ENCODE measurements at regions not wholly inside any gene's neighbourhood (a gene's known extent, or its start where the extent isn't known, plus 50 kb on each side); places are given as distances from the start of the nearest gene placed in this dataset.

- TF ChIP-seq CEBPB (IDR thresholded peaks at IDR 0.05; ENCODE audit: low read depth): no peak
- TF ChIP-seq POLR2A (IDR thresholded peaks at IDR 0.05; ENCODE audit: borderline replicate concordance, extremely low read depth, insufficient read depth, insufficient read length): no peak
- no peak for TF ChIP-seq ELF1 (IDR thresholded peaks at IDR 0.05; ENCODE audit: borderline replicate concordance, low read depth)
- no peak for TF ChIP-seq JUND (IDR thresholded peaks at IDR 0.05)
- no peak for TF ChIP-seq TCF7L2 (IDR thresholded peaks at IDR 0.05; ENCODE audit: borderline replicate concordance, extremely low read depth, insufficient read depth, insufficient read length)
- TF ChIP-seq ATF3 (IDR thresholded peaks at IDR 0.05): no peak
- no peak for TF ChIP-seq EZH2 (IDR thresholded peaks at IDR 0.05)
- no peak for TF ChIP-seq SP1 (IDR thresholded peaks at IDR 0.05; ENCODE audit: low read depth)
- no peak for TF ChIP-seq YY1 (IDR thresholded peaks at IDR 0.05; ENCODE audit: extremely low read depth, insufficient replicate concordance, low read depth, low read length)
- no peak for TF ChIP-seq SIN3A (IDR thresholded peaks at IDR 0.05; ENCODE audit: low read depth)
Measured at GRCh38 chr1:193614275-193614674, 427.9 kb upstream of the B3GALT2 start (continued).

DNA sequence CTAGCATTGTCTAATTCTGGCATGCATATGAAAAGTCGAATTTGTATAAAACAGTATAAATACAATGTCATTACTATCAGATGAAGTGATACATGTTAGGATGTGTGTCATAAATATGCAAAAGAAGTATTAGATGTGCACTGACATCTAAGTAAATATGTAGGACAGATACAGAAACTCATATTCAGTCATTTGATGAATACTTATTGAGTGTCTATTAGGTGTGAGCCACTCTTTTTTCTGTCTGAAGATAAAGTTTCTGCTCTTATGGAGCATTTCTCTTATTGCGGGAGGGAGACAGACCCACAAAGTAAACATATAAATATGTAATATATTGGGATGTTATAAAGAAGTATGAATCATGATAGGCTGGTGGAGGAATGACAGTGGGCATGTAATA, 426.6 kb upstream of the B3GALT2 start:
- ChIA-PET CTCF (no interaction called here), RAD21 (ENCODE audit: low non-redundant PET in 1 of 2, low total read pairs in 2 of 2, uncharacterized antibody in 2 of 2, unreplicated experiment in 2 of 2) (no interaction called here), POLR2A (no interaction called here)
- H3K27me3 ChIP-seq (ENCODE audit: insufficient read depth, low read length): no peaks in the 10 kb centered on the region
- H3K9me2 ChIP-seq (ENCODE audit: insufficient read depth): no peaks in the 10 kb centered on the region
- no peak for DNase-seq (ENCODE audit: low read depth, low spot score)
- no peaks in the 10 kb centered on the region for H3K36me3 ChIP-seq (ENCODE audit: control insufficient read depth in 1 of 2, insufficient read depth in 2 of 2, low read length in 2 of 2)
- no peak for TF ChIP-seq CEBPB (IDR thresholded peaks at IDR 0.05; ENCODE audit: low read depth)
- no peak for TF ChIP-seq RAD21 (IDR thresholded peaks at IDR 0.05; ENCODE audit: low read depth)
- TF ChIP-seq ZFX (IDR thresholded peaks at IDR 0.05): no peak
- TF ChIP-seq, protein P1, sequence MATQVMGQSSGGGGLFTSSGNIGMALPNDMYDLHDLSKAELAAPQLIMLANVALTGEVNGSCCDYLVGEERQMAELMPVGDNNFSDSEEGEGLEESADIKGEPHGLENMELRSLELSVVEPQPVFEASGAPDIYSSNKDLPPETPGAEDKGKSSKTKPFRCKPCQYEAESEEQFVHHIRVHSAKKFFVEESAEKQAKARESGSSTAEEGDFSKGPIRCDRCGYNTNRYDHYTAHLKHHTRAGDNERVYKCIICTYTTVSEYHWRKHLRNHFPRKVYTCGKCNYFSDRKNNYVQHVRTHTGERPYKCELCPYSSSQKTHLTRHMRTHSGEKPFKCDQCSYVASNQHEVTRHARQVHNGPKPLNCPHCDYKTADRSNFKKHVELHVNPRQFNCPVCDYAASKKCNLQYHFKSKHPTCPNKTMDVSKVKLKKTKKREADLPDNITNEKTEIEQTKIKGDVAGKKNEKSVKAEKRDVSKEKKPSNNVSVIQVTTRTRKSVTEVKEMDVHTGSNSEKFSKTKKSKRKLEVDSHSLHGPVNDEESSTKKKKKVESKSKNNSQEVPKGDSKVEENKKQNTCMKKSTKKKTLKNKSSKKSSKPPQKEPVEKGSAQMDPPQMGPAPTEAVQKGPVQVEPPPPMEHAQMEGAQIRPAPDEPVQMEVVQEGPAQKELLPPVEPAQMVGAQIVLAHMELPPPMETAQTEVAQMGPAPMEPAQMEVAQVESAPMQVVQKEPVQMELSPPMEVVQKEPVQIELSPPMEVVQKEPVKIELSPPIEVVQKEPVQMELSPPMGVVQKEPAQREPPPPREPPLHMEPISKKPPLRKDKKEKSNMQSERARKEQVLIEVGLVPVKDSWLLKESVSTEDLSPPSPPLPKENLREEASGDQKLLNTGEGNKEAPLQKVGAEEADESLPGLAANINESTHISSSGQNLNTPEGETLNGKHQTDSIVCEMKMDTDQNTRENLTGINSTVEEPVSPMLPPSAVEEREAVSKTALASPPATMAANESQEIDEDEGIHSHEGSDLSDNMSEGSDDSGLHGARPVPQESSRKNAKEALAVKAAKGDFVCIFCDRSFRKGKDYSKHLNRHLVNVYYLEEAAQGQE (IDR thresholded peaks at IDR 0.05; ENCODE audit: low read depth): no peak
- TF ChIP-seq SP1 (IDR thresholded peaks at IDR 0.05; ENCODE audit: low read depth): no peak
- TF ChIP-seq, protein P2, sequence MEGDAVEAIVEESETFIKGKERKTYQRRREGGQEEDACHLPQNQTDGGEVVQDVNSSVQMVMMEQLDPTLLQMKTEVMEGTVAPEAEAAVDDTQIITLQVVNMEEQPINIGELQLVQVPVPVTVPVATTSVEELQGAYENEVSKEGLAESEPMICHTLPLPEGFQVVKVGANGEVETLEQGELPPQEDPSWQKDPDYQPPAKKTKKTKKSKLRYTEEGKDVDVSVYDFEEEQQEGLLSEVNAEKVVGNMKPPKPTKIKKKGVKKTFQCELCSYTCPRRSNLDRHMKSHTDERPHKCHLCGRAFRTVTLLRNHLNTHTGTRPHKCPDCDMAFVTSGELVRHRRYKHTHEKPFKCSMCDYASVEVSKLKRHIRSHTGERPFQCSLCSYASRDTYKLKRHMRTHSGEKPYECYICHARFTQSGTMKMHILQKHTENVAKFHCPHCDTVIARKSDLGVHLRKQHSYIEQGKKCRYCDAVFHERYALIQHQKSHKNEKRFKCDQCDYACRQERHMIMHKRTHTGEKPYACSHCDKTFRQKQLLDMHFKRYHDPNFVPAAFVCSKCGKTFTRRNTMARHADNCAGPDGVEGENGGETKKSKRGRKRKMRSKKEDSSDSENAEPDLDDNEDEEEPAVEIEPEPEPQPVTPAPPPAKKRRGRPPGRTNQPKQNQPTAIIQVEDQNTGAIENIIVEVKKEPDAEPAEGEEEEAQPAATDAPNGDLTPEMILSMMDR (IDR thresholded peaks at IDR 0.05 in 2 of 3, conservative IDR thresholded peaks at IDR 0.05 in 1 of 3; ENCODE audit: borderline replicate concordance in 1 of 3, insufficient read depth in 1 of 3, low read depth in 2 of 3, low read length in 2 of 3): no peak
- TF ChIP-seq FOSL1 (IDR thresholded peaks at IDR 0.05; ENCODE audit: low read depth): no peak
- TF ChIP-seq CBX3 (IDR thresholded peaks at IDR 0.05; ENCODE audit: low read depth): no peak
- no peak for TF ChIP-seq ZNF274 (IDR thresholded peaks at IDR 0.05; ENCODE audit: low read depth, low read length)
- TF ChIP-seq POLR2AphosphoS5 (IDR thresholded peaks at IDR 0.05; ENCODE audit: low read depth, low read length): no peak
- no peak for TF ChIP-seq POLR2A (IDR thresholded peaks at IDR 0.05; ENCODE audit: borderline replicate concordance, extremely low read depth, insufficient read depth, insufficient read length)
- no peak for TF ChIP-seq MAX (IDR thresholded peaks at IDR 0.05)
- no peak for TF ChIP-seq SIN3A (IDR thresholded peaks at IDR 0.05; ENCODE audit: low read depth)
- TF ChIP-seq EZH2 (IDR thresholded peaks at IDR 0.05): no peak
- no peak for TF ChIP-seq TCF7L2 (IDR thresholded peaks at IDR 0.05; ENCODE audit: borderline replicate concordance, extremely low read depth, insufficient read depth, insufficient read length)
- no peak for TF ChIP-seq SRF (IDR thresholded peaks at IDR 0.05; ENCODE audit: low read depth)
- no peak for ATAC-seq
- H4K20me1 ChIP-seq (ENCODE audit: insufficient read depth): no peaks in the 10 kb centered on the region
- no peak overlapping the region for H3K27ac ChIP-seq (ENCODE audit: low read depth, low read length)
- no peak overlapping the region for H3K4me2 ChIP-seq (ENCODE audit: low read length)
- no TSS peak for BruUV-seq (replicated peaks)
- no peak overlapping the region for H3K9ac ChIP-seq (ENCODE audit: low read length)
- H3K79me2 ChIP-seq (ENCODE audit: insufficient read depth, low read length): no peaks in the 10 kb centered on the region
- H2AFZ ChIP-seq (ENCODE audit: low read depth, low read length, poor library complexity, severe bottlenecking): no peak overlapping the region
- intact Hi-C loops (cut with micrococcal nuclease): no loop called here
- no peaks in the 10 kb centered on the region for H3K9me3 ChIP-seq (ENCODE audit: control insufficient read depth in 1 of 2, insufficient read depth in 1 of 2, low read depth in 1 of 2, low read length in 2 of 2)
- peaks cover 0 to 11% of the 10 kb centered on the region in 2 experiments; a peak in 2 of 4 replicates for H3K4me1 ChIP-seq (ENCODE audit: control insufficient read depth in 1 of 2, insufficient read depth in 2 of 2, low read length in 2 of 2)
- H3K4me3 ChIP-seq (replicated peaks in 1 of 2; ENCODE audit: low read depth in 1 of 2, low read length in 2 of 2): no peak overlapping the region

Data from HCT116 (cell line).